ENCODE measurements at regions not wholly inside any gene's neighbourhood (a gene's known extent, or its start where the extent isn't known, plus 50 kb on each side); places are given as distances from the start of the nearest gene placed in this dataset.

DNA sequence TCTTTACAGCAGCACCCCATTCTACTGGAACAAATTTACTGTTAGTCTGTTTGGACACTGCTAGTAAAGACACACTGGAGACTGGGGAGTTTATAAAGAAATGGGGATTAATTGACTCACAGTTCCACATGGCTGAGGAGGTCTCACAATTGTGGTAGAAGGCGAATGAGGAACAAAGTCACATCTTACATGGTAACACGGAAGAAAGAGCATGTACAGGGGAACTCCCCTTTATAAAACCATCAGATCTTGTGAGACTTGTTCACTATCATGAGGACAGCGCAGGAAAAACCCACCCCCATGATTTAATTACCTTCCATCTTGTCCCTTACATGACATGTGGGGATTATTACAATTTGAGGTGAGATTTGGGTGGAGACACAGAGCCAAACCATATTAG, 1204.2 kb downstream of the SLITRK1 start:
- intact Hi-C loops (cut with micrococcal nuclease): no loop called here

More for the DNA sequence above, 1204.2 kb downstream of the SLITRK1 start:
- no peaks in the 10 kb centered on the region for H3K27me3 ChIP-seq (ENCODE audit: control insufficient read depth, insufficient read depth, low read length)
- no peak overlapping the region for H2BK120ac ChIP-seq (ENCODE audit: low read depth, low read length)
- H3K36me3 ChIP-seq (ENCODE audit: control insufficient read depth, insufficient read depth, low read length): no peaks in the 10 kb centered on the region
- BruUV-seq (replicated peaks): no TSS peak
- no CpG with 5 or more reads among the region's 3 CpGs for WGBS, 2 experiments (ENCODE audit: extremely low coverage in 2 of 2, insufficient read length in 1 of 2)
- no peak overlapping the region for H3K14ac ChIP-seq (replicated peaks; ENCODE audit: low read depth, low read length)
- H3K9me1 ChIP-seq (ENCODE audit: insufficient read depth, low read length): no peaks in the 10 kb centered on the region
- H3K23ac ChIP-seq (ENCODE audit: low read depth, low read length): no peak overlapping the region
- no peak overlapping the region for H3K4ac ChIP-seq (ENCODE audit: low read depth, low read length)
- H3K4me1 ChIP-seq (ENCODE audit: control insufficient read depth, insufficient read depth, low read length): no peaks in the 10 kb centered on the region
- H3K79me1 ChIP-seq (ENCODE audit: low read depth in 1 of 2, low read length in 2 of 2): no peaks in the 10 kb centered on the region
- no peak overlapping the region for H3K9ac ChIP-seq (ENCODE audit: low read depth, low read length)
- H4K5ac ChIP-seq (ENCODE audit: low read depth, low read length): no peak overlapping the region
- H4K91ac ChIP-seq (ENCODE audit: insufficient read depth, low read depth, low read length): no peak overlapping the region
- H3K9me3 ChIP-seq (ENCODE audit: control insufficient read depth, insufficient read depth, low read length): no peaks in the 10 kb centered on the region
- no peak overlapping the region for H2AK5ac ChIP-seq (ENCODE audit: low read depth, low read length)
- H4K20me1 ChIP-seq (ENCODE audit: insufficient read depth, low read length): no peaks in the 10 kb centered on the region
- no peak overlapping the region for H3K4me2 ChIP-seq (ENCODE audit: low read depth, low read length)
- no peak overlapping the region for H2BK20ac ChIP-seq (ENCODE audit: low read depth, low read length)
- no peak overlapping the region for H2AK9ac ChIP-seq (replicated peaks; ENCODE audit: low read depth, low read length, poor library complexity)
- no peak for TF ChIP-seq MXI1 (IDR thresholded peaks at IDR 0.05; ENCODE audit: borderline replicate concordance, low read depth, low read length)
- TF ChIP-seq ELK1 (IDR thresholded peaks at IDR 0.05; ENCODE audit: borderline replicate concordance, low read depth, low read length): no peak
- TF ChIP-seq USF2 (IDR thresholded peaks at IDR 0.05; ENCODE audit: low read depth, low read length): no peak
- TF ChIP-seq, protein P1, sequence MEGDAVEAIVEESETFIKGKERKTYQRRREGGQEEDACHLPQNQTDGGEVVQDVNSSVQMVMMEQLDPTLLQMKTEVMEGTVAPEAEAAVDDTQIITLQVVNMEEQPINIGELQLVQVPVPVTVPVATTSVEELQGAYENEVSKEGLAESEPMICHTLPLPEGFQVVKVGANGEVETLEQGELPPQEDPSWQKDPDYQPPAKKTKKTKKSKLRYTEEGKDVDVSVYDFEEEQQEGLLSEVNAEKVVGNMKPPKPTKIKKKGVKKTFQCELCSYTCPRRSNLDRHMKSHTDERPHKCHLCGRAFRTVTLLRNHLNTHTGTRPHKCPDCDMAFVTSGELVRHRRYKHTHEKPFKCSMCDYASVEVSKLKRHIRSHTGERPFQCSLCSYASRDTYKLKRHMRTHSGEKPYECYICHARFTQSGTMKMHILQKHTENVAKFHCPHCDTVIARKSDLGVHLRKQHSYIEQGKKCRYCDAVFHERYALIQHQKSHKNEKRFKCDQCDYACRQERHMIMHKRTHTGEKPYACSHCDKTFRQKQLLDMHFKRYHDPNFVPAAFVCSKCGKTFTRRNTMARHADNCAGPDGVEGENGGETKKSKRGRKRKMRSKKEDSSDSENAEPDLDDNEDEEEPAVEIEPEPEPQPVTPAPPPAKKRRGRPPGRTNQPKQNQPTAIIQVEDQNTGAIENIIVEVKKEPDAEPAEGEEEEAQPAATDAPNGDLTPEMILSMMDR (conservative IDR thresholded peaks at IDR 0.05; ENCODE audit: low read depth, low read length): no peak
- TF ChIP-seq CEBPB (IDR thresholded peaks at IDR 0.05; ENCODE audit: low read depth, low read length): no peak
- TF ChIP-seq RCOR1 (IDR thresholded peaks at IDR 0.05; ENCODE audit: insufficient replicate concordance, low read length): no peak
- no peak for TF ChIP-seq POLR2A (IDR thresholded peaks at IDR 0.05; ENCODE audit: low read depth, low read length)
- no peak for TF ChIP-seq FOS (IDR thresholded peaks at IDR 0.05; ENCODE audit: low read depth, low read length)
- TF ChIP-seq CHD1 (IDR thresholded peaks at IDR 0.05; ENCODE audit: low read depth, low read length): no peak
- TF ChIP-seq SMC3 (IDR thresholded peaks at IDR 0.05; ENCODE audit: low read depth, low read length): no peak
- no peak for TF ChIP-seq NFE2L2 (IDR thresholded peaks at IDR 0.05; ENCODE audit: low read depth, low read length)
- TF ChIP-seq MAFK (IDR thresholded peaks at IDR 0.05; ENCODE audit: low read depth, low read length): no peak
- no peak for TF ChIP-seq RAD21 (IDR thresholded peaks at IDR 0.05; ENCODE audit: low read length)
- TF ChIP-seq RFX5 (IDR thresholded peaks at IDR 0.05; ENCODE audit: low read depth, low read length): no peak
- no peak for TF ChIP-seq BHLHE40 (IDR thresholded peaks at IDR 0.05; ENCODE audit: low read depth, low read length)
- no peak overlapping the region for H2BK5ac ChIP-seq (ENCODE audit: low read depth, low read length, poor library complexity, severe bottlenecking)
- H2AFZ ChIP-seq (replicated peaks; ENCODE audit: low read length, poor library complexity): no peak overlapping the region
- dilution Hi-C loops (cut with HindIII; ENCODE audit: low sequenced_read_pairs, unreplicated experiment): no loop called here
- DNase-seq (no peak), ATAC-seq (ENCODE audit: low read depth) (no peak)
- no peak overlapping the region for H3K27ac ChIP-seq (ENCODE audit: insufficient read depth, low read length)
- in situ Hi-C loops (cut with MboI; ENCODE audit: low sequenced_read_pairs): no loop called here
- no peak overlapping the region for H3K18ac ChIP-seq (ENCODE audit: low read depth, low read length)
- ChIA-PET CTCF (no interaction called here), POLR2A (ENCODE audit: unreplicated experiment) (no interaction called here)
- no peak overlapping the region for H3K4me3 ChIP-seq (ENCODE audit: insufficient read depth, low read depth, low read length)
- no peak overlapping the region for H4K8ac ChIP-seq (ENCODE audit: low read depth in 2 of 2, low read length in 2 of 2)
- no peak overlapping the region for H3K56ac ChIP-seq (ENCODE audit: extremely low read depth, insufficient read depth, low read length)
- no peak overlapping the region for H2BK15ac ChIP-seq (ENCODE audit: low read depth, low read length)

Measured in IMR-90 (cell line).